Natural killer cell (primary cell): ENCODE measurements at regions not wholly inside any gene's neighbourhood (a gene's known extent, or its start where the extent isn't known, plus 50 kb on each side); places are given as distances from the start of the nearest gene placed in this dataset.

Experiments used
- ATAC-seq, 3 donors: fragments of 150-1000 bp in 2 of 3; fragments of 200-7000 bp in 1 of 3; cut with Tn5 transposase; 1 replicate in 1 of 3; 2 replicates in 2 of 3; pipeline ENCODE4 v1.10.0; 2021; ENCODE audit warnings: mild to moderate bottlenecking in 2 of 3, moderate library complexity in 2 of 3
- DNase-seq, 2 donors: peaks; one replicate each; pipeline versions ENCODE4 v3.0.0 to v3.0.0-alpha.2; 2013 to 2021; ENCODE audit warnings: mixed read lengths in 1 of 2
- H3K27ac ChIP-seq: one replicate; pipeline ENCODE4 v1.5.1; 2013; ENCODE audit warnings: mild to moderate bottlenecking, low read length
- H3K27me3 ChIP-seq: one replicate; pipeline ENCODE4 v1.6.1; 2013; ENCODE audit warnings: low read length; ENCODE audit not compliant: control insufficient read depth, insufficient read depth
- H3K36me3 ChIP-seq: one replicate; pipeline ENCODE4 v1.6.1; 2013; ENCODE audit warnings: low read length; ENCODE audit not compliant: control insufficient read depth, insufficient read depth
- H3K4me1 ChIP-seq: one replicate; pipeline ENCODE4 v1.6.1; 2013; ENCODE audit warnings: low read length; ENCODE audit not compliant: control insufficient read depth, insufficient read depth
- H3K4me3 ChIP-seq: one replicate; pipeline ENCODE4 v1.5.1; 2013; ENCODE audit warnings: low read length
- H3K9me3 ChIP-seq: one replicate; pipeline ENCODE4 v1.6.1; 2013; ENCODE audit warnings: low read length; ENCODE audit not compliant: control insufficient read depth, insufficient read depth
- H3K27ac Mint-ChIP-seq, 2 donors: one replicate each; pipeline ENCODE4 v1.8.0; 2022; ENCODE audit warnings: mild to moderate bottlenecking in 2 of 2, mixed read lengths in 2 of 2, moderate library complexity in 1 of 2
- H3K27me3 Mint-ChIP-seq, 2 donors: one replicate each; pipeline ENCODE4 v1.8.0; 2022; ENCODE audit warnings: low read depth in 2 of 2, mixed read lengths in 2 of 2
- H3K36me3 Mint-ChIP-seq: one replicate; pipeline ENCODE4 v1.8.0; 2022; ENCODE audit warnings: mixed read lengths
- H3K4me1 Mint-ChIP-seq, 2 donors: one replicate each; pipeline ENCODE4 v1.8.0; 2022; ENCODE audit warnings: mixed read lengths in 2 of 2
- H3K4me3 Mint-ChIP-seq: one replicate; pipeline ENCODE4 v1.8.0; 2022; ENCODE audit warnings: mild to moderate bottlenecking, moderate library complexity, mixed read lengths
- H3K9me3 Mint-ChIP-seq, 2 donors: one replicate each; pipeline ENCODE4 v1.8.0; 2022; ENCODE audit warnings: mixed read lengths in 2 of 2
- CTCF ChIP-seq: fragments of 200-600 bp; IDR thresholded peaks from one replicate; pipeline ENCODE4 v1.8.0; 2022; ENCODE audit warnings: antibody characterized with exemption
- WGBS: methylation state at CpG from one replicate; pipeline ENCODE4 v1.1.7; 2013; ENCODE audit warnings: missing lambda C conversion rate; ENCODE audit not compliant: insufficient coverage; 5-methylcytosine and 5-hydroxymethylcytosine counted together
- intact Hi-C: fragments of 100-400 bp; cut with micrococcal nuclease; formaldehyde crosslinking; loops from one replicate; pipeline ENCODE4 v1.14.2; 2022

- no peaks in the 10 kb centered on the region for H3K9me3 Mint-ChIP-seq
- peaks cover 7 to 19% of the 10 kb centered on the region in 2 donors for H3K27me3 Mint-ChIP-seq
- H3K4me1 ChIP-seq = no peaks in the 10 kb centered on the region
- H3K36me3 ChIP-seq = no peaks in the 10 kb centered on the region
- 89% methylated on average over 5 of the region's 5 CpGs for WGBS
- no peak overlapping the region for H3K4me3 ChIP-seq
- ATAC-seq (no peak), DNase-seq (no peak)
- intact Hi-C loops = no loop called here
- no peak overlapping the region for H3K27ac ChIP-seq
- no peaks in the 10 kb centered on the region for H3K9me3 ChIP-seq
- H3K27me3 ChIP-seq = no peaks in the 10 kb centered on the region
- H3K36me3 Mint-ChIP-seq = no peaks in the 10 kb centered on the region
- no peak overlapping the region for H3K27ac Mint-ChIP-seq
- H3K4me1 Mint-ChIP-seq = no peaks in the 10 kb centered on the region
- TF ChIP-seq CTCF = no peak
- no peak overlapping the region for H3K4me3 Mint-ChIP-seq
Measured at GRCh38 chr2:235371018-235371417, 122.8 kb upstream of the AGAP1 start.

- no peak overlapping the region for H3K4me3 Mint-ChIP-seq
- TF ChIP-seq CTCF = no peak
- Histone ChIP-seq H3K9me3 (no peaks in the 10 kb centered on the region), H3K4me3 (no peak overlapping the region), H3K27ac (no peak overlapping the region), H3K27me3 (no peaks in the 10 kb centered on the region), H3K36me3 (no peaks in the 10 kb centered on the region), H3K4me1 (no peaks in the 10 kb centered on the region)
- ATAC-seq (no peak), DNase-seq (no peak)
- no peaks in the 10 kb centered on the region for H3K9me3 Mint-ChIP-seq
- no peak overlapping the region for H3K27ac Mint-ChIP-seq
- intact Hi-C loops = no loop called here
- H3K4me1 Mint-ChIP-seq = no peaks in the 10 kb centered on the region
- 79% methylated on average over 2 of the region's 2 CpGs for WGBS
- H3K27me3 Mint-ChIP-seq = peaks cover 19 to 20% of the 10 kb centered on the region in 2 donors
- no peaks in the 10 kb centered on the region for H3K36me3 Mint-ChIP-seq
Measured at GRCh38 chr2:235373171-235373570, 120.7 kb upstream of the AGAP1 start.

- no peak overlapping the region for H3K4me3 Mint-ChIP-seq
- no peaks in the 10 kb centered on the region for H3K36me3 Mint-ChIP-seq
- H3K9me3 ChIP-seq = no peaks in the 10 kb centered on the region
- no peaks in the 10 kb centered on the region for H3K36me3 ChIP-seq
- no peak overlapping the region for H3K4me3 ChIP-seq
- no peaks in the 10 kb centered on the region for H3K9me3 Mint-ChIP-seq
- TF ChIP-seq CTCF = no peak
- no peak overlapping the region for H3K27ac Mint-ChIP-seq
- DNase-seq = no peak
- no peaks in the 10 kb centered on the region for H3K4me1 Mint-ChIP-seq
- H3K27me3 ChIP-seq = no peaks in the 10 kb centered on the region
- ATAC-seq = no peak
- no peak overlapping the region for H3K27ac ChIP-seq
- intact Hi-C loops = no loop called here
- 67% methylated on average over 3 of the region's 4 CpGs for WGBS
- H3K27me3 Mint-ChIP-seq = peaks cover 24 to 30% of the 10 kb centered on the region in 2 donors
- no peaks in the 10 kb centered on the region for H3K4me1 ChIP-seq
Measured at GRCh38 chr2:235377176-235377575, 116.7 kb upstream of the AGAP1 start.

GRCh38 chr2:235378246-235378645 lies 115.6 kb upstream of the AGAP1 start:
- H3K27me3 ChIP-seq = no peaks in the 10 kb centered on the region
- no peak for TF ChIP-seq CTCF
- H3K27ac ChIP-seq = no peak overlapping the region
- DNase-seq (no peak), ATAC-seq (no peak)
- WGBS = 48% methylated on average over 4 of the region's 4 CpGs
- no peak overlapping the region for H3K4me3 ChIP-seq
- no peaks in the 10 kb centered on the region for H3K36me3 ChIP-seq
- no peak overlapping the region for H3K4me3 Mint-ChIP-seq
- H3K36me3 Mint-ChIP-seq = no peaks in the 10 kb centered on the region
- H3K9me3 ChIP-seq = no peaks in the 10 kb centered on the region
- peaks cover 24 to 30% of the 10 kb centered on the region in 2 donors for H3K27me3 Mint-ChIP-seq
- intact Hi-C loops = no loop called here
- H3K4me1 ChIP-seq = no peaks in the 10 kb centered on the region
- H3K27ac Mint-ChIP-seq = no peak overlapping the region
- H3K9me3 Mint-ChIP-seq = no peaks in the 10 kb centered on the region
- no peaks in the 10 kb centered on the region for H3K4me1 Mint-ChIP-seq
